Vagina (tissue), 2 donors: ENCODE measurements at regions not wholly inside any gene's neighbourhood (a gene's known extent, or its start where the extent isn't known, plus 50 kb on each side); places are given as distances from the start of the nearest gene placed in this dataset.
"Not testable (repeated sequence)": the region's sequence is repeated elsewhere in the genome, so short reads cannot be mapped to it uniquely, and the experiment has no call there.

Experiments used
- DNase-seq, 2 donors: peaks; one replicate each; pipeline ENCODE4 v3.0.0-alpha.2; 2017; ENCODE audit errors: extremely low spot score in 2 of 2
- H3K27ac ChIP-seq: fragments of 200-600 bp; sonication (generic); one replicate; pipeline ENCODE4 v1.5.1; 2019
- H3K27me3 ChIP-seq: fragments of 200-600 bp; sonication (generic); one replicate; pipeline ENCODE4 v1.5.1; 2019
- H3K36me3 ChIP-seq, 2 donors: fragments of 200-600 bp; sonication (generic); one replicate each; pipeline ENCODE4 v1.5.1; 2017 to 2019
- H3K4me1 ChIP-seq: fragments of 200-600 bp; sonication (generic); one replicate; pipeline ENCODE4 v1.5.1; 2019
- H3K4me3 ChIP-seq, 2 donors: fragments of 200-600 bp; sonication (generic); 1 replicate in 1 of 2; 2 replicates in 1 of 2; pipeline ENCODE4 v1.5.1; 2016 to 2019
- H3K9me3 ChIP-seq: fragments of 200-600 bp; sonication (generic); one replicate; pipeline ENCODE4 v1.5.1; 2019
- POLR2A ChIP-seq, 2 donors: fragments of 450-650 bp; IDR thresholded peaks; one replicate each; pipeline ENCODE4 v1.6.1; 2017; ENCODE audit warnings: antibody characterized with exemption in 2 of 2, mild to moderate bottlenecking in 2 of 2, moderate library complexity in 2 of 2
- POLR2AphosphoS5 ChIP-seq, 2 donors: sonication (generic); formaldehyde crosslinking; IDR thresholded peaks; one replicate each; pipeline ENCODE4 v1.9.0; 2017; ENCODE audit warnings: antibody characterized with exemption in 2 of 2, mild to moderate bottlenecking in 2 of 2, low read depth in 1 of 2; ENCODE audit not compliant: insufficient read depth in 1 of 2
- intact Hi-C: fragments of 100-400 bp; cut with DNase I; formaldehyde crosslinking; loops from one replicate; pipeline ENCODE4 v1.15.1; 2023
- TF ChIP-seq, protein P1 (sequence below), 3 experiments: fragments of 450-650 bp in 2 of 3; fragments of 200-600 bp in 1 of 3; sonication (generic) in 1 of 3; IDR thresholded peaks; one replicate each; pipeline ENCODE4 v1.5.1; 2017 to 2019; ENCODE audit warnings: antibody characterized with exemption in 3 of 3, mild to moderate bottlenecking in 2 of 3, moderate library complexity in 2 of 3

GRCh38 chr12:127981875-127982274 lies 285.1 kb upstream of the TMEM132C start:
- Histone ChIP-seq H3K36me3 (no peaks in the 10 kb centered on the region), H3K27ac (no peak overlapping the region), H3K4me1 (no peaks in the 10 kb centered on the region), H3K4me3 (no peak overlapping the region), H3K9me3 (no peaks in the 10 kb centered on the region), H3K27me3 (no peaks in the 10 kb centered on the region)
- no peak for DNase-seq
- TF ChIP-seq POLR2AphosphoS5 (IDR thresholded peaks at IDR 0.05; ENCODE audit: insufficient read depth in 1 of 2, low read depth in 1 of 2) (no peak), POLR2A (IDR thresholded peaks at IDR 0.05) (no peak)
- TF ChIP-seq, protein P1, sequence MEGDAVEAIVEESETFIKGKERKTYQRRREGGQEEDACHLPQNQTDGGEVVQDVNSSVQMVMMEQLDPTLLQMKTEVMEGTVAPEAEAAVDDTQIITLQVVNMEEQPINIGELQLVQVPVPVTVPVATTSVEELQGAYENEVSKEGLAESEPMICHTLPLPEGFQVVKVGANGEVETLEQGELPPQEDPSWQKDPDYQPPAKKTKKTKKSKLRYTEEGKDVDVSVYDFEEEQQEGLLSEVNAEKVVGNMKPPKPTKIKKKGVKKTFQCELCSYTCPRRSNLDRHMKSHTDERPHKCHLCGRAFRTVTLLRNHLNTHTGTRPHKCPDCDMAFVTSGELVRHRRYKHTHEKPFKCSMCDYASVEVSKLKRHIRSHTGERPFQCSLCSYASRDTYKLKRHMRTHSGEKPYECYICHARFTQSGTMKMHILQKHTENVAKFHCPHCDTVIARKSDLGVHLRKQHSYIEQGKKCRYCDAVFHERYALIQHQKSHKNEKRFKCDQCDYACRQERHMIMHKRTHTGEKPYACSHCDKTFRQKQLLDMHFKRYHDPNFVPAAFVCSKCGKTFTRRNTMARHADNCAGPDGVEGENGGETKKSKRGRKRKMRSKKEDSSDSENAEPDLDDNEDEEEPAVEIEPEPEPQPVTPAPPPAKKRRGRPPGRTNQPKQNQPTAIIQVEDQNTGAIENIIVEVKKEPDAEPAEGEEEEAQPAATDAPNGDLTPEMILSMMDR (IDR thresholded peaks at IDR 0.05): no peak
- intact Hi-C loops: no loop called here

DNA sequence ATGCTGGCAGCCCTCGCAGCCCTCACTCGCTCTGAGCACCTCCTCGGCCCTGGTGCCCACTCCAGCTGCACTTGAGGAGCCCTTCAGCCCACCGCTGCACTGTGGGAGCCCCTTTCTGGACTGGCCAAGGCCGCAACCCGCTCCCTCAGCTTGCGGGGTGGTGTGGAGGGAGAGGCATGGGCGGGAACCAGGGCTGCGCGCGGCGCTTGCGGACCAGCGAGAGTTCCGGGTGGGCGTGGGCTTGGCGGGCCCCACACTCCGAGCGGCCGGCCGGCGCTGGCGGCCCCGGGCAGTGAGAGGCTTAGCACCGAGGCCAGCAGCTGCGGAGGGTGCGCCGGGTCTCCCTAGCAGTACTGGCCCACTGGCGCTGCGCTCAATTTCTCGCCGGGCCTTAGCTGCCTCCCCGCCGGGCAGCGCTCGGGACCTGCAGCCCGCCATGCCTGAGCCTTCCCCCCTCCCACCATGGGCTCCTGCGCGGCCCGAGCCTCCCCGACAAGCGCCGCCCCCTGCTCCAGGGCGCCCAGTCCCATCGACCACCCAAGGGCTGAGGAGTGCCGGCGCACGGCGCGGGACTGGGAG lies 283.7 kb upstream of the TMEM132C start:
- H3K4me1 ChIP-seq, H3K27ac ChIP-seq, H3K9me3 ChIP-seq, intact Hi-C loops, H3K27me3 ChIP-seq, H3K36me3 ChIP-seq, H3K4me3 ChIP-seq, DNase-seq: not testable (repeated sequence)

- H3K36me3 ChIP-seq: no peaks in the 10 kb centered on the region
- H3K4me3 ChIP-seq: no peak overlapping the region
- no peak overlapping the region for H3K27ac ChIP-seq
- no peaks in the 10 kb centered on the region for H3K4me1 ChIP-seq
- intact Hi-C loops: no loop called here
- no peak for DNase-seq
- TF ChIP-seq POLR2A (IDR thresholded peaks at IDR 0.05) (no peak), POLR2AphosphoS5 (IDR thresholded peaks at IDR 0.05; ENCODE audit: insufficient read depth in 1 of 2, low read depth in 1 of 2) (no peak)
- TF ChIP-seq, protein P1 (IDR thresholded peaks at IDR 0.05): no peak
- H3K9me3 ChIP-seq: no peaks in the 10 kb centered on the region
- H3K27me3 ChIP-seq: no peaks in the 10 kb centered on the region
Observed at GRCh38 chr12:127984386-127985055, 282.4 kb upstream of the TMEM132C start.

GRCh38 chr12:127987199-127987901 lies 279.6 kb upstream of the TMEM132C start:
- intact Hi-C loops: no loop called here
- Histone ChIP-seq H3K9me3 (no peaks in the 10 kb centered on the region), H3K4me3 (no peak overlapping the region), H3K27ac (no peak overlapping the region), H3K4me1 (no peaks in the 10 kb centered on the region), H3K36me3 (no peaks in the 10 kb centered on the region), H3K27me3 (no peaks in the 10 kb centered on the region)
- no peak for DNase-seq
- TF ChIP-seq POLR2A (IDR thresholded peaks at IDR 0.05): no peak
- no peak for TF ChIP-seq POLR2AphosphoS5 (IDR thresholded peaks at IDR 0.05; ENCODE audit: insufficient read depth in 1 of 2, low read depth in 1 of 2)
- TF ChIP-seq, protein P1 (IDR thresholded peaks at IDR 0.05): no peak

DNA sequence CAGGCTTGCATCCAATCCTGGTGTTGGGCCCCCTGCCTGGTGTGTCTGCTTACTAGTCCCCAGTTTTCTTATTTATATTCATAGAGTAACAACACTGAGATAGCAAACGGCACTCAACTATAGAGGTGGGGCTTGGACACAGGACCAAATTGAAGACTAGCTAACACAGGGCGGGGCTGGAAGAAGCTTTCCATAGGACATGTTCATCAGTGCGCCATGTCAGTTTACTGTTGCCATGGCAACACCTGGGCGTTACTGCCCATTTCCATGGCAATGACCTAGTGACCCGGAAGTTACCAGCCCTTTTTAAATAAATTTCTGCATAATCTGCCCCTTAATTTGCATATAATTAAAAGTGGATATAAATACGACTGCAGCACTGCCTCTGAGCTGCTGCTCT lies 275.5 kb upstream of the TMEM132C start:
- Histone ChIP-seq H3K27ac (no peak overlapping the region), H3K9me3 (no peaks in the 10 kb centered on the region), H3K36me3 (no peaks in the 10 kb centered on the region), H3K4me3 (no peak overlapping the region), H3K27me3 (no peaks in the 10 kb centered on the region), H3K4me1 (no peaks in the 10 kb centered on the region)
- intact Hi-C loops: no loop called here
- DNase-seq: no peak
- TF ChIP-seq, protein P1 (IDR thresholded peaks at IDR 0.05): no peak
- TF ChIP-seq POLR2A (IDR thresholded peaks at IDR 0.05) (no peak), POLR2AphosphoS5 (IDR thresholded peaks at IDR 0.05; ENCODE audit: insufficient read depth in 1 of 2, low read depth in 1 of 2) (no peak)
